GM10266 (cell line): ENCODE measurements at regions not wholly inside any gene's neighbourhood (a gene's known extent, or its start where the extent isn't known, plus 50 kb on each side); places are given as distances from the start of the nearest gene placed in this dataset.

ENCODE experiments used
- DNase-seq: peaks from one replicate; pipeline ENCODE4 v3.0.0; 2012; ENCODE audit errors: extremely low spot score
- CTCF ChIP-seq: IDR thresholded peaks from 2 replicates; pipeline ENCODE4 v1.5.1; 2012; ENCODE audit warnings: mild to moderate bottlenecking, low read depth; ENCODE audit not compliant: control insufficient read depth, insufficient read depth; ENCODE audit errors: missing control alignments

- no peak for DNase-seq
- no peak for TF ChIP-seq CTCF
Measured at GRCh38 chr2:144812288-144812687, 292.4 kb upstream of the ZEB2 start.

- no peak for TF ChIP-seq CTCF
- DNase-seq: no peak
Measured at GRCh38 chr2:144801766-144802165, 281.8 kb upstream of the ZEB2 start.

- no peak for TF ChIP-seq CTCF
Measured at GRCh38 chr2:144801325-144801724, 281.4 kb upstream of the ZEB2 start.

GRCh38 chr2:144798989-144799388 lies 279.1 kb upstream of the ZEB2 start:
- no peak for DNase-seq
- TF ChIP-seq CTCF: no peak

More at GRCh38 chr2:144801325-144801724, 281.4 kb upstream of the ZEB2 start:
- DNase-seq: no peak

GRCh38 chr2:144798034-144798433 lies 278.1 kb upstream of the ZEB2 start:
- TF ChIP-seq CTCF: no peak
- DNase-seq: no peak

- no peak for TF ChIP-seq CTCF
- no peak for DNase-seq
Measured at GRCh38 chr2:144796936-144797335, 277.0 kb upstream of the ZEB2 start.

GRCh38 chr2:144796164-144796563 lies 276.2 kb upstream of the ZEB2 start:
- no peak for TF ChIP-seq CTCF
- DNase-seq: no peak

- no peak for DNase-seq
- no peak for TF ChIP-seq CTCF
Measured at GRCh38 chr2:144785253-144785652, 265.3 kb upstream of the ZEB2 start.
